ENCODE measurements at regions not wholly inside any gene's neighbourhood (a gene's known extent, or its start where the extent isn't known, plus 50 kb on each side); places are given as distances from the start of the nearest gene placed in this dataset.

- TF ChIP-seq, protein P1, sequence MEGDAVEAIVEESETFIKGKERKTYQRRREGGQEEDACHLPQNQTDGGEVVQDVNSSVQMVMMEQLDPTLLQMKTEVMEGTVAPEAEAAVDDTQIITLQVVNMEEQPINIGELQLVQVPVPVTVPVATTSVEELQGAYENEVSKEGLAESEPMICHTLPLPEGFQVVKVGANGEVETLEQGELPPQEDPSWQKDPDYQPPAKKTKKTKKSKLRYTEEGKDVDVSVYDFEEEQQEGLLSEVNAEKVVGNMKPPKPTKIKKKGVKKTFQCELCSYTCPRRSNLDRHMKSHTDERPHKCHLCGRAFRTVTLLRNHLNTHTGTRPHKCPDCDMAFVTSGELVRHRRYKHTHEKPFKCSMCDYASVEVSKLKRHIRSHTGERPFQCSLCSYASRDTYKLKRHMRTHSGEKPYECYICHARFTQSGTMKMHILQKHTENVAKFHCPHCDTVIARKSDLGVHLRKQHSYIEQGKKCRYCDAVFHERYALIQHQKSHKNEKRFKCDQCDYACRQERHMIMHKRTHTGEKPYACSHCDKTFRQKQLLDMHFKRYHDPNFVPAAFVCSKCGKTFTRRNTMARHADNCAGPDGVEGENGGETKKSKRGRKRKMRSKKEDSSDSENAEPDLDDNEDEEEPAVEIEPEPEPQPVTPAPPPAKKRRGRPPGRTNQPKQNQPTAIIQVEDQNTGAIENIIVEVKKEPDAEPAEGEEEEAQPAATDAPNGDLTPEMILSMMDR (conservative IDR thresholded peaks at IDR 0.05; ENCODE audit: low read depth): no peak
- no peak overlapping the region for H3K27ac ChIP-seq
- POLR2A ChIA-PET (ENCODE audit: low non-redundant PET): no interaction called here
- CTCF ChIA-PET: no interaction called here
- DNase-seq (ENCODE audit: low spot score): no peak
Observed at GRCh38 chr12:127903146-127903545, 363.8 kb upstream of the TMEM132C start.

DNA sequence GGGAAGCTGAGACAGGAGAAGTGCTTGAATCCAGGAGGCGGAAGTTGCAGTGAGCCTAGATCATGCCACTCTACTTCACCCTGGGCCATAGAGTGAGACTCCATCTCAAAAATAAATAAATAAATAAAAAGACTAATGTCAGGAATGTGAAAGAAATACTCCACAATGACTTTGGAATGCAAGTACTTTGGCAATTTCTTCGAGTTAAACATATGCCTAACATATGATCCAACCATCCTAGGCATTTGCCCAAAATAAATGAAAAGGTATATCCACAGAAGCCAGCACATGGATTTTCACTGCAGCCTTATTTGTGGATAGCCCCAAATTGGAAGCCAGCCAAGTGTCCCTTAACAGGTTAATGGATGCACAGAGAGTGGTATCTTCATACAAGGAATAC, 357.9 kb upstream of the TMEM132C start:
- ChIA-PET POLR2A (ENCODE audit: low non-redundant PET) (no interaction called here), CTCF (no interaction called here)
- H3K27ac ChIP-seq: no peak overlapping the region
- TF ChIP-seq, protein P1 (conservative IDR thresholded peaks at IDR 0.05; ENCODE audit: low read depth): no peak
- no peak for DNase-seq (ENCODE audit: low spot score)

DNA sequence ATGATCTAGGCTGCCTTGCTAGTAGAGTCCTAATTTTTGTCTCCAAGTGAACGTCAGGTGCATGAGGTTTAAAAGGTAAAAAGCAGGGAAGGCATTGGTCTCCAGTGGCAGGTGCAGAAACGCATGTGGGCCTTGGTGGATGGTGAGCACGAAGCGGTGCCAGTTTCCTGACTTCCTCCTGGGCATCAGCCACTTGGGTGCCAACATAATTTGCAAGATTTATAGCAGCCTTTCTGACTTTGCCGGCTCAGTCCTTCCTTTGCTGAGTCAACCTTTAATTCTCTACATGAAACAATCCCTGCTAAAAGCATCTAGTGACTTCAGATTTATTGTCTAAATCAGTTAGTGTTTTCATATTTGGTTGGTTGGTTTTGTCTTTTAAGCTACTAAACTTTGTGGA, 355.7 kb upstream of the TMEM132C start:
- DNase-seq (ENCODE audit: low spot score): no peak
- TF ChIP-seq, protein P1 (conservative IDR thresholded peaks at IDR 0.05; ENCODE audit: low read depth): no peak
- ChIA-PET CTCF (no interaction called here), POLR2A (ENCODE audit: low non-redundant PET) (no interaction called here)
- H3K27ac ChIP-seq: no peak overlapping the region

DNA sequence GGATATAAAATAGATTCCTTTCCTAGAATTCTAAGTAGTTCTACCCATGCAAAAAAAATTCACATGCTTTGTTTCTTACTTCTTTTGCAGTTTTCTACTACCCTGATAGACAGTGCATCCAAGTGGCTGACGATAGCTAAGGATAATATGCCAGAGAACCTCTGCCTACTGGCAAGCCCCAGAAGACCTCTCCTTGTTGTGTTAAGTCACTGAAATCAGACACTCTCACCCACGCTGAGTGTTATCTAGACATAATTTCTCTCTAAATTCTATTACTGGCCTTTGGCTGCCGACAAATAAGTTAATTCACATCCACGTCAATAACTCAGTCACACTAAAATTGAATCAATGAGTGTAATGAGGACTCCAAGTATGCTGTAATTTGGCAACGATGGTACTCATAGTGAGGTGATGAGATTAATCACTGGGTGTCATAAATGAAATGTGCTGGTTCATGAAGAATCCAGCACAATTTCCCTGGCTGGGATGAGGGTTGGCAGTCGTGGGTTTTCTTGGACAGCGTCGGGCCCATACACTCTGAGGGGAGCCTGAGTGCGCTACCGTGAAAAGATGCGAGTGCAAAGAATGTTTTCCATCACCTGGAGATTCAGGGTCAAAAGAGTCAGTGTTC, 354.8 kb upstream of the TMEM132C start:
- TF ChIP-seq, protein P1 (conservative IDR thresholded peaks at IDR 0.05; ENCODE audit: low read depth): no peak
- DNase-seq (ENCODE audit: low spot score): no peak
- CTCF ChIA-PET: interaction anchor here (1.1 kb wide), 1 partner anchor 22 kb away, joined by 3 read pairs; no protein-coding TSS in a partner anchor
- no peak overlapping the region for H3K27ac ChIP-seq
- POLR2A ChIA-PET (ENCODE audit: low non-redundant PET): no interaction called here

DNA sequence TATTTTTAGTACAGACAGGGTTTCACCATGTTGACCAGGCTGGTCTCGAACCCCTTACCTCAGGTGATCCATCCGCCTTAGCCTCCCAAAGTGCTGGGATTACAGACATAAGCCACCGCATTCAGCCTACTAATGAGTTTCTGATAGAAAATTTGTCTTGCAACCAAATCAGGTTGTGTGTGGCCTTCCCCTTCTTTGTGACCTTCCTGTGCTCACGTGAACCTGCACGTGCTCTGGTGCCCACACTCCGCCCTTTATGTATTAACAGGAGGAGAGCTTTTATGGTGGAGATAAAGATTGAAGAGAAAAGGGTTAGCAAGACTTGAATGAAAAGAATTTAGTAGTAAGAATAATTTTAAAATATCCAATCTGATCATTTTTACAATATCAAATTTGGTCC, 343.5 kb upstream of the TMEM132C start:
- H3K27ac ChIP-seq: no peak overlapping the region
- ChIA-PET CTCF (no interaction called here), POLR2A (ENCODE audit: low non-redundant PET) (no interaction called here)
- TF ChIP-seq, protein P1 (conservative IDR thresholded peaks at IDR 0.05; ENCODE audit: low read depth): no peak
- DNase-seq (ENCODE audit: low spot score): no peak

- no peak for DNase-seq (ENCODE audit: low spot score)
- no peak overlapping the region for H3K27ac ChIP-seq
- TF ChIP-seq, protein P1 (conservative IDR thresholded peaks at IDR 0.05; ENCODE audit: low read depth): no peak
- ChIA-PET CTCF (no interaction called here), POLR2A (ENCODE audit: low non-redundant PET) (no interaction called here)
Observed at GRCh38 chr12:127925971-127926370, 341.0 kb upstream of the TMEM132C start.

Data from RWPE1 (cell line).